Hepatocyte (in vitro differentiated cells): ENCODE measurements at regions not wholly inside any gene's neighbourhood (a gene's known extent, or its start where the extent isn't known, plus 50 kb on each side); places are given as distances from the start of the nearest gene placed in this dataset.

Experiments
- EZH2 ChIP-seq: fragments of 200-600 bp; sonication (generic); IDR thresholded peaks from 2 replicates; pipeline ENCODE4 v1.6.1; 2016; ENCODE audit warnings: antibody characterized with exemption, mild to moderate bottlenecking, borderline replicate concordance
- EZH2phosphoT487 ChIP-seq: fragments of 200-600 bp; sonication (generic); IDR thresholded peaks from one replicate; pipeline ENCODE4 v1.6.1; 2018; ENCODE audit warnings: antibody characterized with exemption, mild to moderate bottlenecking, low read depth, moderate library complexity; ENCODE audit not compliant: unreplicated experiment, severe bottlenecking
- TF ChIP-seq, protein P1 (sequence below): fragments of 200-600 bp; sonication (generic); IDR thresholded peaks from 2 replicates; pipeline ENCODE4 v1.5.1; 2016; ENCODE audit warnings: antibody characterized with exemption, mild to moderate bottlenecking; ENCODE audit not compliant: poor library complexity

DNA sequence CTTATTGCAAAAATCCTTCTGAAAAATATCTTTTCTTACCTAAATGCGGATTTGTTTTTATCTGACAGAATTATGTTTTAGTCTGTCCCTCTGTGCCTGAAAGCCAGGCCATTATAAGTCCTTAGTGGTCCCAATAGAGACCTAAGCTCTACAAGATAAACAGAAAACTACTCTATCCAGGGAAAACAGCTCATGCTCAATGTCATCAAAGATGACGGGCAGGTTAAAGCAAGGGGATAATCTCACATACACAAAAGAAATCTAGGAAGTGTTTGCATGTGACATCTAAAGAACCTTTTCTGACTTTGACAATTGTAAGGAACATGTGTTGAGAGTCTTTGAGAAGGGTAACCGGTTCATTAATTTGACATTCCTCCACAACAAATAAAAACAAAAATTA lies 741.1 kb upstream of the ID2 start:
- TF ChIP-seq, protein P1, sequence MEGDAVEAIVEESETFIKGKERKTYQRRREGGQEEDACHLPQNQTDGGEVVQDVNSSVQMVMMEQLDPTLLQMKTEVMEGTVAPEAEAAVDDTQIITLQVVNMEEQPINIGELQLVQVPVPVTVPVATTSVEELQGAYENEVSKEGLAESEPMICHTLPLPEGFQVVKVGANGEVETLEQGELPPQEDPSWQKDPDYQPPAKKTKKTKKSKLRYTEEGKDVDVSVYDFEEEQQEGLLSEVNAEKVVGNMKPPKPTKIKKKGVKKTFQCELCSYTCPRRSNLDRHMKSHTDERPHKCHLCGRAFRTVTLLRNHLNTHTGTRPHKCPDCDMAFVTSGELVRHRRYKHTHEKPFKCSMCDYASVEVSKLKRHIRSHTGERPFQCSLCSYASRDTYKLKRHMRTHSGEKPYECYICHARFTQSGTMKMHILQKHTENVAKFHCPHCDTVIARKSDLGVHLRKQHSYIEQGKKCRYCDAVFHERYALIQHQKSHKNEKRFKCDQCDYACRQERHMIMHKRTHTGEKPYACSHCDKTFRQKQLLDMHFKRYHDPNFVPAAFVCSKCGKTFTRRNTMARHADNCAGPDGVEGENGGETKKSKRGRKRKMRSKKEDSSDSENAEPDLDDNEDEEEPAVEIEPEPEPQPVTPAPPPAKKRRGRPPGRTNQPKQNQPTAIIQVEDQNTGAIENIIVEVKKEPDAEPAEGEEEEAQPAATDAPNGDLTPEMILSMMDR: no peak
- no peak for TF ChIP-seq EZH2phosphoT487
- no peak for TF ChIP-seq EZH2
